Activated CD4-positive, alpha-beta T cell treated with anti-CD3 and anti-CD28 coated beads for 48 hours (primary cell): ENCODE measurements at regions not wholly inside any gene's neighbourhood (a gene's known extent, or its start where the extent isn't known, plus 50 kb on each side); places are given as distances from the start of the nearest gene placed in this dataset.
A peak's percentile ranks its signal among the peaks of the same experiment; 100 is the strongest.

ENCODE experiments used
- DNase-seq: peaks from one replicate; pipeline ENCODE4 v3.0.0-alpha.2; 2020

GRCh38 chr12:67370979-67371378, 101.8 kb downstream of the CAND1 start:
- DNase-seq, result no peak

DNA sequence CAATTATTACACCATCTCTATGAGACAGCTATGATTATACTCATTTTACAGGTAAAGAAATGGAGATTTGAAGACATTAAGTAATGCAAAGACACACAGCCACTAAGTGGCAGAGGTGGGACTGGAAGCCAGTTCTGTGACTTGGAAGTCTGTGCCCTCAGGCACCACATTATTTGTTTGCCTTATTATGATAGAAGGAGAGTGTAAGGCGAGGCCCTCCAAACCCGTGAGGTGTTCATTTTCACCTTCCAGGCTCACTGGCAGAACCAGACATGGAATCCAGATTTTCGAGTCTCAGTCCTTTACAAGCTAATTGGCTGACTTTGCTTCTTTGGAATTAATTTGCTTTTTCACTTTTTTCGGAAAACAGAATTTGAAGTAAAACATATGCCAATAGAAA, 107.9 kb downstream of the CAND1 start:
- no peak for DNase-seq

- no peak for DNase-seq
These were observed 108.4 kb downstream of the CAND1 start for GRCh38 chr12:67377541-67377940.

DNA sequence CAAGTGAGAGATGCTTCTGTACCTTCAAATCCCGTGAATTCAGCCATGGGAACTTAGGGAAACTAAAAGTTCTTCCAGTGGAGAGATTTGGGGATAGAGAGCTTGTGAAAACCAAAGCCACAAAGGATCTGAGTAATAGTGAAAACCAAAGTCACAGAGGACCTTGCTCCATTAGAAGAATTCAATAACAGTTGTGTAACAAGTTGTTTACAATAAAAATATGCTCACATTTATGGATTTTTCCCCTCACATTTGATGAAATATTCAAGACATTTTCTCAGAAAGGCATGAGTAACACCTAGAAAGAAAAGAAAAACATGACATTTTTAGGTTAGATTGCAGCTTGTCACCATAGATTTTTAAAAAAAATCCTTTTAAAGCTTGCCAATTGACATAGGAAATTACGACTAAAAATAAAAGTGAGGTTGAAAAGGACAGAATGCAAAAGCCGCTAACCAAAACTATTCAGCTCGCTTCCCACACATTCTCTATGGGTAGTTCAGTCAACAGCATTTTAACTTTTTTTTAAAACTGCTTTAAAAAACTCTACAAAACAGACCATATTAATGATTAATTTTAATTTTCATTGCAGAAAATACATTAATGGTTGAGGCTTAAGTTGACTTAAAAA, 113.2 kb downstream of the CAND1 start:
- no peak for DNase-seq

- no peak for DNase-seq
These were observed 117.9 kb downstream of the CAND1 start for GRCh38 chr12:67386869-67387565.

DNA sequence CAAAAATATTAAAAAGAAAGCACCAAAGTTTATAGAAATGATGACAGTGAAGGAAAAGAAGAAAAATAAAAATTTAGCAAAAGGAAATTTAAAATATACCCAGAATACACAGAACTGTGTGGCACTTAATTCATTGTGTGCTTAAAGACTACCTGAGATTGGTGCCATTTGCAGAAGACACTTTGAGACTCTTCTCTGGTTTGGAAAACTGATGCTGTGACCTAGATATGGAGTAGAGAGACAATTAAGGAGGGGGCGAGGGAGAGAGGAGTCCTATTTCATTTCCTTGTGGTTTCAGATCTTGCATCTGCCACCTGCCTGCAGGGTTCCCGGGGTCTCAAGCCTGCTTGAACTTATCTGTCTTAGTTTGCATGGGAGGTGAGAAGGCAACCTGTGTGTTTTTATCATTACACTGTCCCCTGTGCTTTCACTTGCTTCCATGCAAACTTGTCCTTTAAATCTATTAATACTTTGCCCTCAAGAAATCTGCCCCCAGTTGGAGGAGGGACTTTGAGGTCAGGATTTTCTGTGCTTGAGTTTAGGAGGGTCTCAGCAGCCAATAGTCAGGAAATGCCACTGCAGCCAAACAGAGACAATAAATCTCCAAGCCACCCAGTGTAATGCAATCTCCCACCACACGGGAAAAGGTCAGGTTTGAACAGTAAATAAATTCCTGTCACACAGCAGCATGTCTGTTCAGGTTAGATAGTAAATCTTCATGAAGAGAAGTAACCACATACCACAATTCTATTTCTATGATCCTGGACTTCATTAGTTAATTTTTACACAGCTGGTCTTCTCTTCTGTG, 119.4 kb downstream of the CAND1 start:
- peak; percentile 3 for DNase-seq

DNA sequence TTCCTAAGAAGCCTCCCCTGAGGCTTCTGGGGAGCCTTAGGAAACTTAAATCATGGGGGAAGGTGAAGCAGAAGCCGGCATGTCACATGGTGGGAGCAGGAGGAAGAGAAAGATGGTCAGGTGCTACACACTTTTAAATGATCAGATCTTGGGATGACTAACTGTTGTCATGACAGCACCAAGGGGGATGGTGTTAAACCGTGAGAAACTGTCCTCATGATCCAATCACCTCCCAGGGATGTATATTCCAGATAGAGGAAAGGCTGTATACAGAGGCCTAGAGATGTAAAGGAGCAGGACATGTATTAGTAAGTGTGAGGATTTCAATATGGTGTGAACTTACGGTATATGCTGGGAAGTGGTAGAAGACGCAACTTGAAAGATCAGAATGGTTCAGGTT, 121.1 kb downstream of the CAND1 start:
- no peak for DNase-seq

DNA sequence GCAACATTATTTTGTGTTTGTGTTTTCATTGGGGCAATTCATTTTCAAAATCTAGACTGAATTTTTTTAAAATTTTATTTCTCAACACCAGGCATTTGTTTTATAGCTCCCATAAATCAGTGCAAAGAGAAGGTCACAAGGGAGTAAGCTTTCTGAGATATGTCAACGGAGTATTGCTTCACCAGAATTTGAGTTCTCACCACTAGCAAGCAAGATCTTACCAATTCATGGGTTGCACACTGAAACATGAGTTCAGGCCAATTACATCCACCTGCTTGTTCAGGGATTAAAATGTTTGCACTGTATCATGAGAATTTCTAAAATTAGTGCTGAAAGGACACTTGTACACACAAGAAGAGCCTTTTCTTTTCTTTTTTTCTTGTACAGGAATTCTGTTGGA, 121.9 kb downstream of the CAND1 start:
- DNase-seq, result no peak

- DNase-seq, result no peak
These were observed 122.5 kb downstream of the CAND1 start for GRCh38 chr12:67391656-67392055.

GRCh38 chr12:67394550-67394949, 125.4 kb downstream of the CAND1 start:
- DNase-seq, result no peak

DNA sequence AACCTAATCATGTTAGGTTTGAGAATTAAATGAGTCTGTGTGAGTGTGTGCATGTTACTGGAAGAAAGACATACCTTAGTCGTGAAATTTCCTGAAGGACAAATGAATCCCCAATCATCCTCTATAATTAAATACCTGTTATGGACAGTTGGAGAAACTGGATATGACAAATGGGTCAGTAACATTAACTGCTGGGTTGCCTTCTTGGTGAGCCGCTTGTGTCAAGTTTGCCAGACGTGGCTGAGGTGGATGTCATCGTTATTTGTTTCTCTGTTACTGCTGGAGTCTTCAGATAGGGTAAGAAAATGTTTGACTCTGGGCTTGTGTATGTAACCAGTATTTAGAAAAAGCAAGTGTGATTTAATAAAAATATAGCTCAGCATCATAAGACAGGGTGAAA, 131.6 kb downstream of the CAND1 start:
- DNase-seq, result no peak

DNA sequence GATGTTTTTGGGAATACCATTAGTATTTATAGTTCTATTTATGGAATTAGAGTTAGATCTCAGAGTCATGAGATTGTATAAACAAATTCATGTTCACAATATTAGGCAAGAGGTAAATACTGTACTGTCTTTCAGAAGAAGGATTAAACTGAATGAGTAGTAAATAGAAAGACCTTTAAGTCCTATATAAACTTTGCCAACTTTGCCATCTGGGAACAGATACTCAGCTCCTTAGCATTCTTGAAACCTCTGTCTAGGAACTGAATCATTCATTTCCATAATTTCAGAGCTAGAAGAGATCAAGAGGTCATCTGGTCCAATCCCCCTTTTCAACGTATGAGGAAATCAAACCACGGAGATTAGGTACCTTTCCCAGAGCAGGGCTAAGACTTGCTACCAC, 141.1 kb downstream of the CAND1 start:
- DNase-seq, result no peak

- DNase-seq, result no peak
These were observed 141.5 kb downstream of the CAND1 start for GRCh38 chr12:67410667-67411067.

DNA sequence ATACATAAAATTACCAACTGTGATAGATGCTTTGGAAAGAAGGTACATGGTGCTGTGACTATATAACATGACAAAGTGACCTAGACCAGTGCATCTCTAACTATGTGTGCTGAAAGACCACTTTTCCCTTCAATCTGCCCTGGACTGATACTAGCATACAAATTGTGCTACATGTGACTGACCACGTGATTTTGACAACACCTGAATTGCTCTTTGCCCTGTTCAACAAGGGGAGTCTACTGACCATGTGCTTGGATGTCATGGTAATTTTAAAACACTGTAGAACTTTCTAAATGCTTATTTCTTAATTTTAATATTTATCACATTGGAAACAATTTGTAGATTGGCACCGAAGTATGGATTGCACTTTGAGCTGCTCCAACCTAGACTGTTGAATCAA, 142.4 kb downstream of the CAND1 start:
- no peak for DNase-seq

DNA sequence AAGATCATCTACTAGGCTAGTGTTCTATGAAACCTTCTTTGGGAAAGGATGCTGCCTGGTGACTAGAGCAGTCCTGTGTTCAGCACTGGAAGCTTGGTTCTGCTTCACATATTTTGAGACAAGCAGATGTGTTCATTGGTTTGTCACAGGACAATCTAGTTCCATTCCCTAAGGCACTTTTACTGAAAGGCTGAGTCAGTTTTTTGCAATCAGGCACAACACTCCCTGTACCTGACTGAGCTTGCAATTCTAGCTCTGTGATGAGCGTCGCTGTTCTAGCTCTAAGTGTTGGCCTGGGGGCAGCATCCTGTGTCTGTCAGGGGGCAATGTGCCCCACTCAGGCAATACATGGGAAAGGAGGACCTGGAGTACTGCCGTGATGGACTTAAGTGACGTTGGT, 144.4 kb downstream of the CAND1 start:
- DNase-seq, result no peak

DNA sequence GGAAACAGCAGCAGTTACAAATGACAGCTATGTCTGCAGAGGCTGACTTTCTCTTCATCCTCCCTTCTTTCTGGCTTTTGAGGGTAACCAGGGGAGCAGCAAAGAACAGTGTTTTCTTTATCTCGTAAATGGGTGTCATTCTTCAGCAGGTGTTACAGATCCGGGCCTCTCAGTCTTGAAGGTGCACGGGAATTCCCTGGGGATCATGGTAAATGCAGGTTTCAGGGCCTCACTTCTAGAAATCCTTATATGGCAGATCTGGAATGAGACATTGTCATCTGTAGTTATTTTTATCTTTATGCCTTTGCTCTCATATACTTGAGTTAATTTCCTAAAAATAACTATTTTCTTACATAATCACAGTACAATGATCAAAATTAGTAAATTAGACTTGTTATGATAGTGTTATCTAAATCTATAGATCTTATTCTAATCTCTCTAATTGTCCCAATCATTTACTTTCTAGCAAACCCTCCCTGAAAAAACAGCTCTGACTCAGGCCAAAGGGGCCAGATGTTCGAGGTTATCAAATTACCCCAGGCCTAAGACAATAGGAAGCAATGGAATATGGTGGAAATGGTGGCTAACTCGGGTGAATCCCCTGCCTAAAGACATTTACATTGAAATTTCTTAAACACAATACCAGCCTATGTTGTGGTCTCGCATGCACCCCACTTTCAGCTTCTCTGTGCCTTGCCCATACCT, 145.0 kb downstream of the CAND1 start:
- no peak for DNase-seq

DNA sequence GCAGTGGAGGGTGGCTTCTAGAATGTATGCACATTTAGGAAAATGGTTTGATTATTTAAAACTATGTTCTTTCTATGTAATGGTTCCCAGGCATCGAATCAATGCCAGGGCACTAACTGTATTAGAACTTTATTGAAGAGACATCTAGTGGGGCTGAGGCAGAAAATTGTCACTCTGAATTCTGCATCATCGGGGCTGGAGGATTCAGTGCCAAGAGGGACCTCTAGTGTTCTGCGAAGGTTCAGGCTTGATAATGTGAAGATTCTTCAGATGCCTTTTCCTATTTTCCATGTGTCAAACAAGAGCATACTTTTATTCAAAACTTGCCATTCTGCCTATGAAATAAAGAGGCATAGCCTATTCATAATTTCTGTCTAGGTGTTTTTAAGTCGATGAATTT, 146.3 kb downstream of the CAND1 start:
- DNase-seq, result no peak

DNA sequence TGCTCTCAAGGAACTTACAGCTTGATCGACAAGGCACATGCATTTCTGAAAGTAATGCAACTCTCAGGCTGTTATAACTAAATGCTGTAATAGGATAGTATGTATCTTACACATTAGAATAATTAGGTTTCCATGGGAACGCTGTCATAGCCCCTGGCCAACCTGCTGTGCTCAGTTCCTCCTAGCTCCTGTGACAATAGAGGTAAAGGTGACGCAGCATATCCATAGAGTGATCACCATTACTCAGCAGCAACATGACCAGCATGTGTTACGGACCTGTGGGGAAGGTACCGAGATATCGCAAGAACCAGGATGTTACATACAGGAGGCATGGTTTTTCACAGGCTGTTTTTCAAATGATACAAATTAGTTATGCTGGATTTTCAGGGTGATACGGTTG, 150.7 kb downstream of the CAND1 start:
- DNase-seq, result no peak

- DNase-seq, result no peak
These were observed 151.3 kb downstream of the CAND1 start for GRCh38 chr12:67420506-67420905.

DNA sequence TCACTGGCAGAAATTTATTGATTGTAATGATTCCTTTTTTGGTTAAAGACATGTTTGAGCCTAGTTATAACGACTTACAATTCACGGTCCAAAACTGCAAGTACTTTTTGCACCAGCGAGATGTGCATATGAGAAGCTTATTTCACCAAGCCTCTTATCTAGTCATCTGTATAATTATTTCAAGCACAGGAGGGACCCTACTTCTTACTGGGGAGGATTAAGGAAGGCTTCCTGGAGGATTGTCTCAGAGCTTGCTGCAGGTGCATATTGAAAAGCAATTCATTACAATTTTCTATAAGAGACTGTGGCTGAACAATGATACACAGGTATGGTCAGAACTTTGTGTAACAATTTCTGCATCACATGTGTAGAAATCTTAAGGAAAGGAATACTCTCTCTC, 152.9 kb downstream of the CAND1 start:
- DNase-seq, result no peak

DNA sequence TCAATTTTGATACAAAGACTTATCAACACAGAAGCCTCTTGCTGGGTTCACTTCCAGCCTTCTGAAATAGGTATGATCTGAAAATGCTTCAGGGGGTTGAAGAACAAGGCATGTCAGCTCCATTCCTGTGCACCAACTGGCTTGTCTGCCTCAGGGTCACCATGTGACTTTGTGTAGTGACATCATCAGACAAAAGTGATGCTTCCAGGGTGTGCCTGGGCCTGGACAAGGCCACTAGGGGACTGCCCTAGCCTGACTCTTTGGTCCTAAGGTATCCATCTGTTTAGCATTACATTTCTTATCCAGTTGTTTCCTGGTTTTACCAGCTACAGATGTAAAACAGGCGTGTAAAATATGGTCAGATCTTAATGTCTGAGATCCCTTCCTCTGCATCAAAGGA, 155.6 kb downstream of the CAND1 start:
- no peak for DNase-seq

DNA sequence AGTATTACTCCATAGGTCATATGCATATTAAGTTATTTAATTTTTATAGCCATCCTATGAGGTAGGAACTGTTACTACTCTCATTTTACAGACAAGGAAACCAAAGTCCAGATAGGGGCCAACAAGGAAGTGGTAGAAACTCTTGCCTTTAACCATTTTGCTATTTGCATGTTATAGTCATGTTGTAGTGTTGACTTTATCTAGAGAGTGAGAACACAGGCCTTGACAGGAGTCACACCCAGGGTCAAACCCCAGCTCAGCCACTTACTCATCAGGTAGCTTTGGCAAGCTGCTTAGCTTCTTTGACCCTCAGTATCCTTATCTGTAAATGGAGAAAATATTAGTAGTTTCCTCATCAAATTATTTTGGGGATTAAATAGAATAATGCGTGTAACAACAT, 156.2 kb downstream of the CAND1 start:
- no peak for DNase-seq

DNA sequence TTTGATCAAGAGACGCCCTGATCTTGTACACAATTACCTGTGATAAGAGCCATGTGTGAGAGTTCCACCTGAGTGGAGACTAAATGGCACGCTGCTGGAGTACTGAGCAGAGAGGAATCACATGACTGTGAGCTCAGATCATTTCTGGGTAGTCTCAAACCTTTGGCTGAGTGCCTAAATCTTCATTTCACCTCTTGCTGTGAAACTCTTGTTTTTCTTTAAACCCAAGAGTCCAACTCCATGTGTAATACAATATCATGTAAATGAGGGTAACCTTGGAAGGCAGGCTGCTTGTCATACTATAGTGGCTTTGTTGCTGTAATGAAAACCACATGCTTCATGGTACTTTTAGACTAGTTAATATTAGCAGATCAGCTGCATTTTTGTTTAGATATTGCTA, 156.9 kb downstream of the CAND1 start:
- no peak for DNase-seq

DNA sequence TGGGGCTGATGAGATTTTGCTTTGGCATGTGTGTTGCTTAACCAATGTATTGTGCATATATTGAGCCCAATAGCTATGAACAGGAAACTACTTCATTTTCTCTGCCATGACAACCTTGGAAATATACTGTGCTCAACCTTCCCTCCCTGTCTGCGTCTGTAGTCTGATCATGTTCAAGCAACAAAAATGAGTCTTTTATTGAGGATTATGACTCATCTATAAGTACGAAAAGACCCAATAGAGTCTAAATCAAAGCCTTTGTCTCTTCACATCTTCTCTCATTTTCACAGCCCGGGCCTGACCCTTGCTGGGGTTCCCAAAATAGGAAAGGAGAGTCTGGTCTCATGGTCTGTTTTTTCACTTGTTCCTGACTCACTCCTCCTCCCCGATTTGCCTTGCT, 158.2 kb downstream of the CAND1 start:
- DNase-seq, result no peak
